H1 (cell line): ENCODE measurements at regions not wholly inside any gene's neighbourhood (a gene's known extent, or its start where the extent isn't known, plus 50 kb on each side); places are given as distances from the start of the nearest gene placed in this dataset.

Source experiments
- CTCF ChIA-PET: fragments of 300-600 bp; sonication (Branson Sonifier 250); formaldehyde crosslinking; loops from one replicate; lab custom pipeline; 2021; ENCODE audit not compliant: partially characterized antibody; lab: Charles Lee
- POLR2A ChIA-PET: fragments of 300-600 bp; sonication (Branson Sonifier 250); formaldehyde crosslinking; loops from one replicate; lab custom pipeline; 2021; ENCODE audit warnings: inconsistent platforms; ENCODE audit not compliant: partially characterized antibody; lab: Charles Lee
- DNase-seq, 2 experiments: peaks; one replicate each; pipeline versions ENCODE4 v3.0.0 to v3.0.0-alpha.2; 2010 to 2022; ENCODE audit warnings: low spot score in 2 of 2, low read depth in 1 of 2, mixed read lengths in 1 of 2
- FAIRE-seq: peaks from 2 replicates; lab custom pipeline; 2011; peaks lifted over from hg19 to GRCh38; lab: Jason Lieb, UNC
- H2AFZ ChIP-seq: 2 replicates; pipeline ENCODE4 v1.8.1; 2012; ENCODE audit warnings: low read length, inconsistent platforms
- H2AK5ac ChIP-seq: 2 replicates; pipeline ENCODE4 v1.6.1; 2013; ENCODE audit warnings: low read depth, low read length
- H2BK120ac ChIP-seq: replicated peaks from 2 replicates; pipeline ENCODE3; 2013; ENCODE audit warnings: low read depth, low read length, inconsistent platforms
- H2BK12ac ChIP-seq: 2 replicates; pipeline ENCODE4 v1.6.1; 2013; ENCODE audit warnings: low read depth, low read length
- H2BK15ac ChIP-seq: 2 replicates; pipeline ENCODE4 v1.6.1; 2013; ENCODE audit warnings: low read length
- H2BK20ac ChIP-seq: 2 replicates; pipeline ENCODE4 v1.6.1; 2013; ENCODE audit warnings: low read length
- H2BK5ac ChIP-seq: 2 replicates; pipeline ENCODE4 v1.6.1; 2013; ENCODE audit warnings: low read depth, low read length
- H3K14ac ChIP-seq: 2 replicates; pipeline ENCODE4 v1.6.1; 2013; ENCODE audit warnings: inconsistent platforms; ENCODE audit not compliant: insufficient read length
- H3K18ac ChIP-seq: 2 replicates; pipeline ENCODE4 v1.6.1; 2013; ENCODE audit warnings: low read length; ENCODE audit errors: extremely low read depth
- H3K23ac ChIP-seq: 2 replicates; pipeline ENCODE4 v1.6.1; 2013; ENCODE audit warnings: inconsistent platforms; ENCODE audit not compliant: insufficient read length
- H3K23me2 ChIP-seq: 2 replicates; pipeline ENCODE4 v1.6.1; 2013; ENCODE audit warnings: low read depth, low read length
- H3K27ac ChIP-seq: 2 replicates; pipeline ENCODE4 v1.6.1; 2011; ENCODE audit warnings: low read depth, low read length, inconsistent platforms
- H3K27me3 ChIP-seq, 4 experiments: replicated peaks in 1 of 4; 1 replicate in 1 of 4; 2 replicates in 3 of 4; pipeline versions ENCODE4 v1.6.1 to v1.8.1; 2011 to 2013; ENCODE audit warnings: low read length in 3 of 4, mild to moderate bottlenecking in 3 of 4, inconsistent platforms in 2 of 4, mixed read lengths in 2 of 4, moderate library complexity in 1 of 4; ENCODE audit not compliant: control insufficient read depth in 3 of 4, insufficient read depth in 3 of 4; ENCODE audit errors: extremely low read depth in 1 of 4
- H3K36me3 ChIP-seq, 4 experiments: 2 replicates each; pipeline versions ENCODE4 v1.6.1 to v1.8.1; 2011 to 2013; ENCODE audit warnings: mild to moderate bottlenecking in 4 of 4, low read length in 3 of 4, moderate library complexity in 2 of 4, control low read depth in 1 of 4, inconsistent platforms in 1 of 4; ENCODE audit not compliant: insufficient read depth in 4 of 4, control insufficient read depth in 2 of 4
- H3K4ac ChIP-seq: replicated peaks from 2 replicates; pipeline ENCODE3; 2013; ENCODE audit warnings: low read length, low read depth, mixed read lengths, inconsistent platforms; ENCODE audit not compliant: insufficient read length
- H3K4me1 ChIP-seq, 4 experiments: replicated peaks in 1 of 4; 1 replicate in 1 of 4; 2 replicates in 3 of 4; pipeline versions ENCODE4 v1.6.1 to v1.8.1; 2011 to 2013; ENCODE audit warnings: low read length in 3 of 4, inconsistent platforms in 2 of 4, mixed read lengths in 1 of 4; ENCODE audit not compliant: insufficient read depth in 4 of 4, control insufficient read depth in 3 of 4
- H3K4me2 ChIP-seq, 2 experiments: 2 replicates each; pipeline versions ENCODE4 v1.6.1 to v1.8.1; 2011 to 2013; ENCODE audit warnings: low read depth in 2 of 2, low read length in 2 of 2, control low read depth in 1 of 2, inconsistent platforms in 1 of 2, mild to moderate bottlenecking in 1 of 2; ENCODE audit not compliant: insufficient read depth in 1 of 2
- H3K4me3 ChIP-seq, 4 experiments: fragments of 200-600, 300-600 bp in 1 of 4; sonication (generic), shearing (Covaris generic), sonication (Bioruptor Twin) in 1 of 4; 2 replicates each; pipeline versions ENCODE4 v1.5.1 to v1.8.1; 2011 to 2016; ENCODE audit warnings: low read length in 4 of 4, low read depth in 3 of 4, control low read depth in 2 of 4, inconsistent platforms in 2 of 4, mild to moderate bottlenecking in 2 of 4, mixed read lengths in 1 of 4, moderate library complexity in 1 of 4; ENCODE audit not compliant: insufficient read depth in 2 of 4; ENCODE audit errors: extremely low read depth in 1 of 4
- H3K56ac ChIP-seq: replicated peaks from 2 replicates; pipeline ENCODE3; 2013; ENCODE audit warnings: low read depth, mild to moderate bottlenecking, mixed read lengths, low read length, inconsistent platforms; ENCODE audit not compliant: insufficient read length
- H3K79me1 ChIP-seq: 2 replicates; pipeline ENCODE4 v1.6.1; 2013; ENCODE audit warnings: low read depth, low read length, control low read depth
- H3K79me2 ChIP-seq, 2 experiments: 2 replicates each; pipeline versions ENCODE4 v1.6.1 to v1.8.1; 2012 to 2013; ENCODE audit warnings: low read length in 2 of 2, mild to moderate bottlenecking in 2 of 2, inconsistent platforms in 1 of 2; ENCODE audit not compliant: insufficient read depth in 2 of 2, control insufficient read depth in 1 of 2
- H3K9ac ChIP-seq, 4 experiments: replicated peaks in 1 of 4; 1 replicate in 1 of 4; 2 replicates in 3 of 4; pipeline versions ENCODE4 v1.6.1 to v1.8.1; 2011 to 2013; ENCODE audit warnings: low read depth in 3 of 4, low read length in 3 of 4, control low read depth in 2 of 4, mild to moderate bottlenecking in 2 of 4, moderate library complexity in 2 of 4, inconsistent platforms in 1 of 4; ENCODE audit errors: extremely low read depth in 1 of 4
- H3K9me3 ChIP-seq, 2 experiments: 2 replicates each; pipeline versions ENCODE4 v1.6.1 to v1.8.1; 2012 to 2013; ENCODE audit warnings: mild to moderate bottlenecking in 2 of 2, moderate library complexity in 2 of 2, control low read depth in 1 of 2, inconsistent platforms in 1 of 2, low read depth in 1 of 2, low read length in 1 of 2, mixed read lengths in 1 of 2; ENCODE audit not compliant: insufficient read depth in 2 of 2
- H4K20me1 ChIP-seq, 2 experiments: replicated peaks in 1 of 2; 2 replicates each; pipeline versions ENCODE3 to v1.8.1; 2011 to 2013; ENCODE audit warnings: inconsistent platforms in 2 of 2, low read length in 2 of 2, mild to moderate bottlenecking in 1 of 2; ENCODE audit not compliant: insufficient read depth in 2 of 2, control insufficient read depth in 1 of 2
- H4K5ac ChIP-seq: 2 replicates; pipeline ENCODE4 v1.6.1; 2013; ENCODE audit warnings: low read length, low read depth, mixed read lengths, inconsistent platforms; ENCODE audit not compliant: insufficient read length
- H4K8ac ChIP-seq: 2 replicates; pipeline ENCODE4 v1.8.0; 2013; ENCODE audit warnings: mild to moderate bottlenecking, moderate library complexity, low read length, inconsistent platforms; ENCODE audit not compliant: insufficient read depth; ENCODE audit errors: extremely low read depth
- H4K91ac ChIP-seq: replicated peaks from 2 replicates; pipeline ENCODE3; 2013; ENCODE audit warnings: low read length, mixed read lengths, inconsistent platforms; ENCODE audit not compliant: insufficient read length
- CBX5 ChIP-seq: fragments of 300-800, 300-1000 bp; sonication (generic); IDR thresholded peaks from 2 replicates; pipeline ENCODE4 v1.7.1; 2016; ENCODE audit warnings: antibody characterized with exemption, low read length, low read depth
- CHD1 ChIP-seq: IDR thresholded peaks from 2 replicates; pipeline ENCODE4 v1.6.1; 2012; ENCODE audit warnings: low read depth, low read length, improper control_type of control experiment
- EGR1 ChIP-seq: IDR thresholded peaks from 2 replicates; pipeline ENCODE4 v1.6.1; 2011; ENCODE audit warnings: low read depth, low read length, borderline replicate concordance
- HDAC2 ChIP-seq, 2 experiments: fragments of 300-600 bp in 1 of 2; sonication (generic) in 1 of 2; IDR thresholded peaks; 2 replicates each; pipeline ENCODE4 v1.6.1; 2011 to 2012; ENCODE audit warnings: low read depth in 2 of 2, low read length in 2 of 2, mild to moderate bottlenecking in 2 of 2, moderate library complexity in 2 of 2, borderline replicate concordance in 1 of 2, inconsistent platforms in 1 of 2
- KDM4A ChIP-seq: IDR thresholded peaks from one replicate; pipeline ENCODE4 v1.7.1; 2012; ENCODE audit warnings: low read depth, mild to moderate bottlenecking, moderate library complexity, low read length, inconsistent platforms; ENCODE audit not compliant: severe bottlenecking
- MAFK ChIP-seq: IDR thresholded peaks from 2 replicates; pipeline ENCODE4 v1.6.1; 2012; ENCODE audit warnings: low read depth, mild to moderate bottlenecking, improper control_type of control experiment, low read length
- NANOG ChIP-seq: IDR thresholded peaks from 2 replicates; pipeline ENCODE4 v1.6.1; 2011; ENCODE audit warnings: low read length, low read depth, mild to moderate bottlenecking, inconsistent platforms; ENCODE audit not compliant: insufficient read depth, poor library complexity, severe bottlenecking
- NRF1 ChIP-seq: IDR thresholded peaks from 2 replicates; pipeline ENCODE4 v1.6.1; 2011; ENCODE audit warnings: mild to moderate bottlenecking, low read depth, low read length, improper control_type of control experiment
- POU5F1 ChIP-seq: IDR thresholded peaks from 2 replicates; pipeline ENCODE4 v1.6.1; 2011; ENCODE audit warnings: low read depth, mild to moderate bottlenecking, low read length, moderate library complexity
- RFX5 ChIP-seq: IDR thresholded peaks from 2 replicates; pipeline ENCODE4 v1.6.1; 2011; ENCODE audit warnings: low read depth, low read length, improper control_type of control experiment, borderline replicate concordance
- RXRA ChIP-seq: IDR thresholded peaks from 2 replicates; pipeline ENCODE4 v1.6.1; 2011; ENCODE audit warnings: low read depth, mild to moderate bottlenecking, low read length, moderate library complexity; ENCODE audit not compliant: insufficient read depth
- SIX5 ChIP-seq: IDR thresholded peaks from 2 replicates; pipeline ENCODE4 v1.6.1; 2011; ENCODE audit warnings: mild to moderate bottlenecking, low read depth, low read length
- SP1 ChIP-seq: IDR thresholded peaks from 2 replicates; pipeline ENCODE4 v1.6.1; 2011; ENCODE audit warnings: low read depth, low read length
- SP2 ChIP-seq: IDR thresholded peaks from 2 replicates; pipeline ENCODE4 v1.6.1; 2012; ENCODE audit warnings: mild to moderate bottlenecking, low read length, inconsistent platforms
- TBP ChIP-seq: IDR thresholded peaks from 2 replicates; pipeline ENCODE4 v1.6.1; 2011; ENCODE audit warnings: low read depth, low read length, improper control_type of control experiment
- YY1 ChIP-seq: IDR thresholded peaks from 2 replicates; pipeline ENCODE4 v1.6.1; 2011; ENCODE audit warnings: low read depth, mild to moderate bottlenecking, low read length
- WGBS, 2 experiments: shearing (Covaris generic) in 1 of 2; methylation state at CpG; one replicate each; pipeline versions ENCODE4 v1.1.6 to v1.1.7; 2013 to 2015; ENCODE audit warnings: low lambda C conversion rate in 2 of 2, mixed read lengths in 2 of 2, inconsistent platforms in 1 of 2, low coverage in 1 of 2, missing lambda C conversion rate in 1 of 2; ENCODE audit not compliant: insufficient replicate concordance in 2 of 2, insufficient coverage in 1 of 2, insufficient read length in 1 of 2; ENCODE audit errors: extremely low coverage in 1 of 2, missing lambda C conversion rate in 1 of 2; 5-methylcytosine and 5-hydroxymethylcytosine counted together

DNA sequence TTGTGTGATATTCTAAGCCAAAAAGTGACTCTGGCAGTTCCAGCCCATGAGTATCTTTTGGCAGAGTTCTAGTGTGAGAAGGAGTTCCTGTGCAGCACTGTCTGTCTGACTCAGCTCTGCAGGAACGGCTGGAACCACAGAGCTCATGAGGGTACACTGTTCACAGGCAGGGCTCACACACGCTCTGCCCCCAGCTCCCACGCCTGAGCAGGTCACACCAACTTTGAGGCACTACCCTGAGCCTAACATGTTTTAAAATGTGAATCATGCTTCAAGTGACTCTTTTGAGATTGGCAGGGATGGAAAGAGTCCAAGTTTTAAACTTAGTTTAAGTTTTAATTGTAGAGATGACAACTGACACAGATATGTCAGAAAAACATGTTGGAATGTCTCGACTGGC lies 1203.3 kb downstream of the UQCRFS1 start:
- no peaks in the 10 kb centered on the region for H3K27me3 ChIP-seq
- ChIA-PET POLR2A (no interaction called here), CTCF (interaction anchor here (0.6 to 2.8 kb wide), 3 partner anchors 16 to 207 kb away, joined by 3 to 19 read pairs (median 3); no protein-coding TSS in a partner anchor)
- no peaks in the 10 kb centered on the region; the same call in 1 of the 2 replicates for H3K23me2 ChIP-seq
- no peaks in the 10 kb centered on the region for H3K36me3 ChIP-seq
- H3K18ac ChIP-seq: no peak overlapping the region
- no peaks in the 10 kb centered on the region for H4K20me1 ChIP-seq
- no peaks in the 10 kb centered on the region for H3K79me1 ChIP-seq
- H3K14ac ChIP-seq: no peak overlapping the region
- H2BK15ac ChIP-seq: no peak overlapping the region
- H3K56ac ChIP-seq: no peak overlapping the region
- FAIRE-seq (no peak), DNase-seq (no peak)
- H3K79me2 ChIP-seq: no peaks in the 10 kb centered on the region
- no peak overlapping the region for H2BK5ac ChIP-seq
- H4K5ac ChIP-seq: no peak overlapping the region
- H2AK5ac ChIP-seq: no peak overlapping the region
- no peak overlapping the region for H3K4me2 ChIP-seq
- no peaks in the 10 kb centered on the region for H3K4me1 ChIP-seq
- no peak overlapping the region for H3K9ac ChIP-seq
- no peak overlapping the region for H3K4me3 ChIP-seq
- H2BK120ac ChIP-seq: no peak overlapping the region
- no peak overlapping the region for H2BK20ac ChIP-seq
- H3K4ac ChIP-seq: no peak overlapping the region
- no peak overlapping the region for H2AFZ ChIP-seq
- H2BK12ac ChIP-seq: no peak overlapping the region
- no peak overlapping the region for H3K23ac ChIP-seq
- H3K27ac ChIP-seq: no peak overlapping the region
- H4K8ac ChIP-seq: no peak overlapping the region
- WGBS, 2 experiments: 91% methylated on average over 4 of the region's 4 CpGs; no CpG with 5 or more reads in 1 of the 2 experiments
- H4K91ac ChIP-seq: no peak overlapping the region
- H3K9me3 ChIP-seq: no peaks in the 10 kb centered on the region
- TF ChIP-seq TBP: no peak
- no peak for TF ChIP-seq RFX5
- no peak for TF ChIP-seq EGR1
- TF ChIP-seq YY1: no peak
- no peak for TF ChIP-seq NRF1
- no peak for TF ChIP-seq POU5F1
- TF ChIP-seq NANOG: no peak
- no peak for TF ChIP-seq SP1
- TF ChIP-seq SP2: no peak
- TF ChIP-seq SIX5: no peak
- no peak for TF ChIP-seq HDAC2 (IDR thresholded peaks at IDR 0.05; ENCODE audit: borderline replicate concordance in 1 of 2, low read depth in 2 of 2, low read length in 2 of 2)
- no peak for TF ChIP-seq KDM4A
- no peak for TF ChIP-seq RXRA
- no peak for TF ChIP-seq CBX5
- no peak for TF ChIP-seq CHD1
- no peak for TF ChIP-seq MAFK
